HUES6 (cell line): ENCODE measurements at regions not wholly inside any gene's neighbourhood (a gene's known extent, or its start where the extent isn't known, plus 50 kb on each side); places are given as distances from the start of the nearest gene placed in this dataset.
"Not testable (repeated sequence)": the region's sequence is repeated elsewhere in the genome, so short reads cannot be mapped to it uniquely, and the experiment has no call there.

Experiments used
- H3K27ac ChIP-seq: 2 replicates; pipeline ENCODE4 v1.7.0; 2013; ENCODE audit warnings: low read depth, mild to moderate bottlenecking, low read length, inconsistent platforms
- H3K27me3 ChIP-seq: 2 replicates; pipeline ENCODE4 v1.6.1; 2013; ENCODE audit warnings: low read length; ENCODE audit not compliant: control insufficient read depth, insufficient read depth
- H3K36me3 ChIP-seq: 2 replicates; pipeline ENCODE4 v1.6.1; 2013; ENCODE audit warnings: low read length; ENCODE audit not compliant: control insufficient read depth, insufficient read depth
- H3K4me1 ChIP-seq: 2 replicates; pipeline ENCODE4 v1.6.1; 2013; ENCODE audit warnings: low read length; ENCODE audit not compliant: control insufficient read depth, insufficient read depth
- H3K4me3 ChIP-seq: 2 replicates; pipeline ENCODE4 v1.5.1; 2013; ENCODE audit warnings: low read depth, low read length
- H3K9ac ChIP-seq: one replicate; pipeline ENCODE4 v1.6.1; 2013; ENCODE audit warnings: mild to moderate bottlenecking, low read length
- H3K9me3 ChIP-seq: 2 replicates; pipeline ENCODE4 v1.6.1; 2013; ENCODE audit warnings: low read depth, low read length; ENCODE audit not compliant: control insufficient read depth, insufficient read depth

- Histone ChIP-seq H3K4me1 (no peaks in the 10 kb centered on the region), H3K27me3 (no peaks in the 10 kb centered on the region), H3K9me3 (peaks cover 1% of the 10 kb centered on the region; the same call in 1 of the 2 replicates), H3K4me3 (no peak overlapping the region), H3K27ac (no peak overlapping the region), H3K9ac (no peak overlapping the region), H3K36me3 (no peaks in the 10 kb centered on the region)
These were observed 274.5 kb upstream of the POU1F1 start for GRCh38 chr3:87550892-87551291.

- Histone ChIP-seq H3K36me3 (no peaks in the 10 kb centered on the region), H3K9me3 (peaks cover 3% of the 10 kb centered on the region; the same call in 1 of the 2 replicates), H3K9ac (no peak overlapping the region), H3K27ac (no peak overlapping the region), H3K4me3 (no peak overlapping the region), H3K27me3 (no peaks in the 10 kb centered on the region), H3K4me1 (no peaks in the 10 kb centered on the region)
These were observed 272.8 kb upstream of the POU1F1 start for GRCh38 chr3:87549208-87549607.

- Histone ChIP-seq H3K4me1 (no peaks in the 10 kb centered on the region), H3K27ac (no peak overlapping the region)
These were observed 271.9 kb upstream of the POU1F1 start for GRCh38 chr3:87548271-87548670.

DNA sequence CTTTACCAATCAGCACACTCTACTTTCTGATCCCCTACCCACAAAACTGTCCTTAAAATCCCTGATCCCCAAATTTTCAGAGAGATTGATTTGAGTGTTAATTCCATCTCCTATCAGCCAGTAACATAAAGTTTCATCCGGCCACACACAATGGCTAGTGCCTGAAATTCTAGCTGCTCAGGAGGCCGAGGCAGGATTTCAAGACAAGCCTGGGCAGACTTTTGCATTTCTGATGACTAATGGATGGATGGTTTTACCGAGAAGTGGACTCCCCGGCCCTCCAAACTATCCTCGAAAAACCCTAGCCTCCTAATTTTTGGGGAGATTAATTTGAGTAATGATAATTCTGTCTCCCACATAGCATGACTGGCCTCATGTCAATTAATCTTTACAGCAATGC, 269.8 kb upstream of the POU1F1 start:
- Histone ChIP-seq H3K36me3 (no peaks in the 10 kb centered on the region), H3K27ac (no peak overlapping the region), H3K9me3 (peaks cover 3% of the 10 kb centered on the region), H3K27me3 (no peaks in the 10 kb centered on the region), H3K4me1 (no peaks in the 10 kb centered on the region), H3K4me3 (no peak overlapping the region), H3K9ac (no peak overlapping the region)

More at GRCh38 chr3:87548271-87548670, 271.9 kb upstream of the POU1F1 start:
- no peaks in the 10 kb centered on the region for H3K27me3 ChIP-seq
- no peak overlapping the region for H3K9ac ChIP-seq
- no peaks in the 10 kb centered on the region for H3K36me3 ChIP-seq
- H3K9me3 ChIP-seq = peaks cover 3% of the 10 kb centered on the region
- H3K4me3 ChIP-seq = no peak overlapping the region

DNA sequence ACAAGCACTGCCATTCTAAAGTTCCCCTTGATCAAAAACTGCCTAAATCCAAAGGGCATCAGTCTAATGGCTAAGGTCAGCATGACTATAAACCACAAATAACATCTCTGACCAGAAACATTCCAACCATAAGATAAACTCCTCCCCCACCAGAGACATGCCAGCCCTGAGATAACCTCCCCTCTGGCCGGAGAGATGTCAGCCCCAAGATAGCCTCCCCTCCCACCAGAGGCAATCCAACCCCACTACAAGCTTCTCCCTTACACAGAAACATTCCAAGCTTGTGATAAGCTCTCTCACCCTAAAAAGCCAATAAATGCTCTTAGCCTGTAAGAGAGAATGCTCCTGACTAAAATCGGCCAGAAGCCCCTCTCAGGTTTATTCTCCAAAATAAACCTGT, 267.0 kb upstream of the POU1F1 start:
- not testable (repeated sequence) for H3K4me1 ChIP-seq, H3K27ac ChIP-seq, H3K9ac ChIP-seq, H3K4me3 ChIP-seq, H3K27me3 ChIP-seq, H3K9me3 ChIP-seq, H3K36me3 ChIP-seq

- Histone ChIP-seq H3K4me1 (no peaks in the 10 kb centered on the region), H3K9me3 (peaks cover 3% of the 10 kb centered on the region), H3K36me3 (no peaks in the 10 kb centered on the region), H3K9ac (no peak overlapping the region), H3K27me3 (no peaks in the 10 kb centered on the region), H3K4me3 (no peak overlapping the region), H3K27ac (no peak overlapping the region)
These were observed 265.3 kb upstream of the POU1F1 start for GRCh38 chr3:87541723-87542122.

- not testable (repeated sequence) for H3K27ac ChIP-seq, H3K9ac ChIP-seq, H3K4me1 ChIP-seq, H3K36me3 ChIP-seq, H3K4me3 ChIP-seq, H3K27me3 ChIP-seq, H3K9me3 ChIP-seq
These were observed 262.3 kb upstream of the POU1F1 start for GRCh38 chr3:87538722-87539121.

DNA sequence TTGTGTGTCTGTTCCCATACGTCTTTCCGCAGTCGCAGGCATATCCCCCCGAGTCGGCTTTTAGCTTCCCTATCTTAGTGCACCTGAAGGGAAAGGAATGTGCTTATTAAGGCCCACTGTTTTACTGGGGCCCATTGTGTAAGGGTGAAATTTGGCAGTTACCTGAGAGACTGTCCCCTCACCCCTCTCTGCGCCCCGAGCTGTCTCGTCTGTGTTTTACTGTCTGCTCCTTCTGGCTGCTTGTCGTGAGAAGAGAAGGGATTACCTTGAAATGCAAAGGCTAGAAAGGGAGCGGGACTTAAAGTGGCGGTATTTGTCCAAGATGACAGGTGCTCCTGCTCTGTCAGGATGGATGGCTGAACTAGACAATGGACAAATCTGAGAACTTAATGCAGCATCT, 233.0 kb upstream of the POU1F1 start:
- H3K27ac ChIP-seq = no peak overlapping the region
- H3K9me3 ChIP-seq = no peaks in the 10 kb centered on the region
- H3K4me1 ChIP-seq = no peaks in the 10 kb centered on the region
- H3K27me3 ChIP-seq = no peaks in the 10 kb centered on the region
- H3K4me3 ChIP-seq = no peak overlapping the region
- H3K9ac ChIP-seq = no peak overlapping the region
- H3K36me3 ChIP-seq = no peaks in the 10 kb centered on the region

DNA sequence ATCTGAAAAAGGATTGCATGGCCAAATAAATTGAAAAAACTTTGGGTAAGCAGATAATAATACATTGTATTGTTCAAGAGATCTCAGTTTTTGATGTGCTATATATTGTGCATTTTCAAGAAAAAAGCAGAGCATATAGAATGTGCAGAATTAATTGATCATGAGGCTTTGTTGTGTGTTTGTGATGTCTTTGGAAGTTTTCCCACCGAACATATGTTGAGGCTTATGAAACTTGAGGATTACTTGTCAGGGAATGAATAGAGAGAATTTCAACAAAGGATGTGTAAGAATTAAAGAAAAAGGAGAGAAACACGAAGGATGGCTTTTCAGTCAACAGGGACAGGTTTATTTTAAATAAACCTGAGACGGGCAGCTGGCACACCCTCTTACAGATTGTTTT, 232.5 kb upstream of the POU1F1 start:
- Histone ChIP-seq H3K4me3 (no peak overlapping the region), H3K27me3 (no peaks in the 10 kb centered on the region), H3K36me3 (no peaks in the 10 kb centered on the region), H3K27ac (no peak overlapping the region), H3K9me3 (no peaks in the 10 kb centered on the region), H3K9ac (no peak overlapping the region), H3K4me1 (no peaks in the 10 kb centered on the region)

- H3K27ac ChIP-seq = no peak overlapping the region
- no peaks in the 10 kb centered on the region for H3K4me1 ChIP-seq
- no peaks in the 10 kb centered on the region for H3K27me3 ChIP-seq
- H3K4me3 ChIP-seq = no peak overlapping the region
- H3K9ac ChIP-seq = no peak overlapping the region
- H3K36me3 ChIP-seq = no peaks in the 10 kb centered on the region
- H3K9me3 ChIP-seq = no peaks in the 10 kb centered on the region
These were observed 231.4 kb upstream of the POU1F1 start for GRCh38 chr3:87507753-87508152.

- Histone ChIP-seq H3K36me3 (no peaks in the 10 kb centered on the region), H3K27me3 (no peaks in the 10 kb centered on the region), H3K4me1 (no peaks in the 10 kb centered on the region), H3K9ac (no peak overlapping the region), H3K4me3 (no peak overlapping the region), H3K27ac (no peak overlapping the region), H3K9me3 (no peaks in the 10 kb centered on the region)
These were observed 227.6 kb upstream of the POU1F1 start for GRCh38 chr3:87503900-87504498.

- H3K4me1 ChIP-seq = no peaks in the 10 kb centered on the region
- no peaks in the 10 kb centered on the region for H3K27me3 ChIP-seq
- no peak overlapping the region for H3K9ac ChIP-seq
- H3K9me3 ChIP-seq = no peaks in the 10 kb centered on the region
- H3K36me3 ChIP-seq = no peaks in the 10 kb centered on the region
- no peak overlapping the region for H3K4me3 ChIP-seq
- no peak overlapping the region for H3K27ac ChIP-seq
These were observed 224.7 kb upstream of the POU1F1 start for GRCh38 chr3:87501076-87501475.
